ENCODE measurements at regions not wholly inside any gene's neighbourhood (a gene's known extent, or its start where the extent isn't known, plus 50 kb on each side); places are given as distances from the start of the nearest gene placed in this dataset.

GRCh38 chr13:80458543-80458942 is 117.6 kb upstream of the SPRY2 start:
- no peaks in the 10 kb centered on the region for H3K4me1 ChIP-seq (ENCODE audit: insufficient read depth)
- no peak for ATAC-seq
- H3K9me3 Mint-ChIP-seq: no peaks in the 10 kb centered on the region
- no peaks in the 10 kb centered on the region for H3K36me3 ChIP-seq (ENCODE audit: insufficient read depth)
- no peak overlapping the region for H2AFZ ChIP-seq
- H3F3A ChIP-seq (replicated peaks; ENCODE audit: low read depth): no peaks in the 10 kb centered on the region
- no peak for DNase-seq (ENCODE audit: low spot score)
- H3K27ac ChIP-seq (ENCODE audit: low read depth): no peak overlapping the region
- H3K4me3 Mint-ChIP-seq: no peak overlapping the region
- no peak overlapping the region for H3K4me2 ChIP-seq
- no peak overlapping the region for H3K4me3 ChIP-seq
- no peak overlapping the region for H3K27ac Mint-ChIP-seq
- H3K79me2 ChIP-seq (replicated peaks; ENCODE audit: insufficient read depth): no peaks in the 10 kb centered on the region
- no peaks in the 10 kb centered on the region for H3K36me3 Mint-ChIP-seq (ENCODE audit: low read depth)
- H3K9me2 ChIP-seq (ENCODE audit: insufficient read depth): 0 out of 2 replicates have a peak, but pooled peaks cover 3% of the 10 kb centered on the region
- no peaks in the 10 kb centered on the region for H3K4me1 Mint-ChIP-seq
- no peaks in the 10 kb centered on the region for H4K20me1 ChIP-seq (replicated peaks; ENCODE audit: insufficient read depth)
- TF ChIP-seq JUNB (IDR thresholded peaks at IDR 0.05; ENCODE audit: unreplicated experiment): no peak
- TF ChIP-seq, protein P1, sequence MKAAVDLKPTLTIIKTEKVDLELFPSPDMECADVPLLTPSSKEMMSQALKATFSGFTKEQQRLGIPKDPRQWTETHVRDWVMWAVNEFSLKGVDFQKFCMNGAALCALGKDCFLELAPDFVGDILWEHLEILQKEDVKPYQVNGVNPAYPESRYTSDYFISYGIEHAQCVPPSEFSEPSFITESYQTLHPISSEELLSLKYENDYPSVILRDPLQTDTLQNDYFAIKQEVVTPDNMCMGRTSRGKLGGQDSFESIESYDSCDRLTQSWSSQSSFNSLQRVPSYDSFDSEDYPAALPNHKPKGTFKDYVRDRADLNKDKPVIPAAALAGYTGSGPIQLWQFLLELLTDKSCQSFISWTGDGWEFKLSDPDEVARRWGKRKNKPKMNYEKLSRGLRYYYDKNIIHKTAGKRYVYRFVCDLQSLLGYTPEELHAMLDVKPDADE (IDR thresholded peaks at IDR 0.05): no peak
- no peak for TF ChIP-seq NANOG (IDR thresholded peaks at IDR 0.05; ENCODE audit: borderline replicate concordance)
- no peak for TF ChIP-seq ZNF114 (CRISPR knock-in tag; IDR thresholded peaks at IDR 0.05)
- no peak for TF ChIP-seq REST (IDR thresholded peaks at IDR 0.05; ENCODE audit: unreplicated experiment)
- TF ChIP-seq EZH2phosphoT487 (IDR thresholded peaks at IDR 0.05; ENCODE audit: unreplicated experiment): no peak
- no peak for TF ChIP-seq CREB1 (CRISPR knock-in tag; IDR thresholded peaks at IDR 0.05; ENCODE audit: low read depth)
- no peak for TF ChIP-seq STAT1 (IDR thresholded peaks at IDR 0.05; ENCODE audit: unreplicated experiment)
- no peak for TF ChIP-seq CTCF (conservative IDR thresholded peaks at IDR 0.05; ENCODE audit: low read depth in 2 of 2)
- no peak for TF ChIP-seq ZNF462 (CRISPR knock-in tag; IDR thresholded peaks at IDR 0.05)
- TF ChIP-seq ZNF331 (CRISPR knock-in tag; IDR thresholded peaks at IDR 0.05; ENCODE audit: low read depth): no peak
- no peak for TF ChIP-seq POLR2AphosphoS5 (IDR thresholded peaks at IDR 0.05; ENCODE audit: low read depth)
- no peak for TF ChIP-seq EZH2 (IDR thresholded peaks at IDR 0.05; ENCODE audit: low read depth, unreplicated experiment)
- no peaks in the 10 kb centered on the region for H3K27me3 ChIP-seq (ENCODE audit: insufficient read depth)
- peaks cover 2% of the 10 kb centered on the region for H3K27me3 Mint-ChIP-seq (ENCODE audit: insufficient read depth, low read depth, poor library complexity)
